Pancreas (tissue), 10 donors: ENCODE measurements at regions not wholly inside any gene's neighbourhood (a gene's known extent, or its start where the extent isn't known, plus 50 kb on each side); places are given as distances from the start of the nearest gene placed in this dataset.
A peak's percentile ranks its signal among the peaks of the same experiment; 100 is the strongest.

Experiments
- ATAC-seq, 4 donors: fragments of 200-7000 bp; cut with Tn5 transposase; one replicate each; pipeline versions ENCODE4 v1.8.0 to v1.9.1; 2020; ENCODE audit warnings: mild to moderate bottlenecking in 4 of 4, moderate library complexity in 4 of 4
- DNase-seq, 6 donors: peaks; one replicate each; pipeline ENCODE4 v3.0.0-alpha.2; 2020
- FAIRE-seq: peaks from 2 replicates; lab custom pipeline; 2012; peaks lifted over from hg19 to GRCh38; lab: Jason Lieb, UNC
- H3K27ac ChIP-seq, 4 donors: fragments of 200-600 bp; sonication (generic); 1 replicate in 3 of 4; 2 replicates in 1 of 4; pipeline versions ENCODE4 v1.5.0 to v1.8.0; 2020
- H3K27me3 ChIP-seq, 4 donors: fragments of 200-600 bp; one replicate each; pipeline ENCODE4 v1.8.0; 2021
- H3K36me3 ChIP-seq, 3 donors: fragments of 200-600 bp; sonication (generic) in 1 of 3; one replicate each; pipeline versions ENCODE4 v1.5.0 to v1.8.0; 2020 to 2021
- H3K4me1 ChIP-seq, 3 donors: fragments of 200-600 bp; one replicate each; pipeline ENCODE4 v1.8.0; 2021
- H3K4me3 ChIP-seq, 4 donors: fragments of 200-600 bp; sonication (generic) in 2 of 4; one replicate each; pipeline versions ENCODE4 v1.5.0 to v1.8.0; 2020 to 2021
- H3K9me3 ChIP-seq, 4 donors: fragments of 200-600 bp; one replicate each; pipeline ENCODE4 v1.8.0; 2021
- CTCF ChIP-seq, 4 donors: fragments of 200-600 bp; sonication (generic) in 3 of 4; IDR thresholded peaks; one replicate each; pipeline versions ENCODE4 v1.5.0 to v1.8.0; 2021; ENCODE audit warnings: antibody characterized with exemption in 4 of 4
- WGBS, 2 donors: extraction: QIAGEN DNeasy Blood & Tissue Kit; methylation state at CpG; one replicate each; pipeline ENCODE4 v1.1.7; 2013; 5-methylcytosine and 5-hydroxymethylcytosine counted together
- intact Hi-C, 3 donors: fragments of 100-400 bp; cut with DNase I; formaldehyde crosslinking; loops; one replicate each; pipeline versions ENCODE4 v1.11.1 to v1.14.2; 2022
- donor health status: healthy with polysubstance abuse.
- donor health status: DM: no; HTN: no; CAD: no; lungs with moderate emphysema.
- donor health status: DM: no; HTN: no; CAD: no.
- donor health status: control.
- donor health status: control.
- donor health status: Bipolar disorder and iron deficiency.
- donor health status: DM: yes; HTN: yes; CAD: no.
- donor health status: DM: no; HTN: no; CAD: no.
- donor health status: DM: no; HTN: no; CAD: no.
- donor health status: DM: yes; HTN: yes; CAD: no.

- Histone ChIP-seq H3K27ac (no peak overlapping the region), H3K4me3 (no peak overlapping the region), H3K36me3 (no peaks in the 10 kb centered on the region), H3K4me1 (no peaks in the 10 kb centered on the region), H3K9me3 (no peaks in the 10 kb centered on the region), H3K27me3 (no peaks in the 10 kb centered on the region)
- TF ChIP-seq CTCF (IDR thresholded peaks at IDR 0.05) = no peak
- WGBS, 2 donors = 43 to 54% methylated on average over 4 of the region's 4 CpGs
- intact Hi-C loops = no loop called here
- ATAC-seq = no peak
- no peak for FAIRE-seq
- DNase-seq = no peak
Observed at GRCh38 chrX:3192835-3193234, 151.6 kb downstream of the ARSF start.

DNA sequence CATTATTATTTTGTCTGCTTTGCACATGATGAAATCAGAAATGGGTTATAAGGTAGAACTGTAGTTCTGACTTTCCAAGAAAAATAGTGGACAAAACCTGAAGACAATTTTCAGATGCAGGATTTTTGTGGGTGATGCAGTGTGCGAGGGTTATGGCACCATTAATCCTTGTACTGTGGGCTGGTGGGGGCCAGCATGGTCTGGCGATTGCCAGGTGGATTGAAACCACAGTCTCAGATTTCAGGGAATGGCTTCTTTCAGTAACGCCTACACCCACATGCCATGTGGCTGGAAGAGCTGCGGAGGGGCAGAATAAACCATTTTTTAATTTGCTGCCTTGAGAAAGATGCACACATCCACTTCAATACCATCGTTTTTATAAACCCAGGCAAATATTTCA, 150.5 kb downstream of the ARSF start:
- TF ChIP-seq CTCF (IDR thresholded peaks at IDR 0.05) = no peak
- H3K9me3 ChIP-seq = no peaks in the 10 kb centered on the region
- H3K36me3 ChIP-seq = no peaks in the 10 kb centered on the region
- 68 to 81% methylated on average over 5 of the region's 5 CpGs for WGBS, 2 donors
- ATAC-seq (no peak), FAIRE-seq (no peak), DNase-seq (no peak)
- H3K4me3 ChIP-seq = no peak overlapping the region
- no peaks in the 10 kb centered on the region for H3K4me1 ChIP-seq
- H3K27me3 ChIP-seq = no peaks in the 10 kb centered on the region
- no peak overlapping the region for H3K27ac ChIP-seq
- intact Hi-C loops = no loop called here

DNA sequence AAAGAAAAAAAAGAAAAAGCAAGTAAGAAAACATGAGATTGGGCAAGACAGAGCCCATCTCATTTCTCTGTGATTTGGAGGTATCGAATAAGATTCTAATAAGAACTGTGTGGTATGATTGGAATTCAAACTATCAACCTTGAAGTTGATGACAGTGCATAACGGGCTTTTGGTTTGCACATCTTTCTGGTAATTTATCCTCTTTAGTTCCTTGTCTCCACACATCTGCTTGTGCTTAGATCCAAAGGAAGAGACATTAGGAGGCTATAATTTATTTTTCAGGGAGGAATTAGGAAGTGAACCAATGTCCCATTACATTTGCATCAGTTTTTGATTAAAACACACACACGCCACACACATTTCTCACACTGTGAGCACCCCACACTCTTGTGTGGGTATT, 149.9 kb downstream of the ARSF start:
- no peaks in the 10 kb centered on the region for H3K4me1 ChIP-seq
- intact Hi-C loops = no loop called here
- no peak for TF ChIP-seq CTCF (IDR thresholded peaks at IDR 0.05)
- WGBS, 2 donors = 66 to 71% methylated on average over 3 of the region's 3 CpGs
- no peaks in the 10 kb centered on the region for H3K36me3 ChIP-seq
- no peak for DNase-seq
- no peaks in the 10 kb centered on the region for H3K9me3 ChIP-seq
- no peak overlapping the region for H3K27ac ChIP-seq
- H3K4me3 ChIP-seq = no peak overlapping the region
- no peak for ATAC-seq
- FAIRE-seq = no peak
- H3K27me3 ChIP-seq = no peaks in the 10 kb centered on the region

DNA sequence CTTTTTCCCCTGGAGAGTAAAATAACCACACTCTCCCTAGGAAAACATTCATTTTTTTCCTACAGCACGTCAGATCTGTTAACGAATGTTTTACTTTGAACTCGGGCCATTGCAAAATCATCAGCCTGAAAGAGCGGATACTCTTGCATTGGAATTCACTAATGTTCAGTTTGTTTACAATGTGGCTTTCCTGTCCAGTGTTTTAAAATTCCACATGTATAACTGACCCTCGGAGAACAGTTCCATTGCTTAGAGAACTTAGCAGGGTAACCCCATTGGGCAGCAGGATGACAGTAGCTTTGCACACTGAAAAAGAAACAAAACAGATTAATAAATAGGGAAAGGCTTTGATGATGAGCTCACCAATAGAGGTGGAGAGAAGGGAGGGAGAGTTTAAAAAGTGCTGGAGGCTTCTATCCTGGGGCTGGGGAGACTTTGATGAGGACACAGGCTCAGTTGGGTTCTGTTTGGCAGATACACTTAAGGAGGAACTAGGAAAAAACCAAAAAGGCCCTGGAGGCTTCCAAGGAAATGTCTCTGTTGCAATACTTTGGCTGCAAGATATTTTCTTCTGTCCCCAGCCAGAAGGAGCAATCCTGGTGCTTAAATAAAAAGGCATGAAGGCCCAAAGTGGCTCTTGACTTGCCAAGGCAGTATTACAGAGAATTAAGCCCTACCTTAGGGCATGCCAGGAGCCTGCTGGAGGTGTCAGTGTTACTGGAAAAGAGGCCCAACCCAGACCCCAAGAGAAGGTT, 143.1 kb downstream of the ARSF start:
- DNase-seq (no peak), ATAC-seq (peak in 2 of 4 donors; percentile 18 to 50), FAIRE-seq (no peak)
- H3K36me3 ChIP-seq = no peaks in the 10 kb centered on the region
- no peaks in the 10 kb centered on the region for H3K9me3 ChIP-seq
- 50 to 62% methylated on average over 5 of the region's 5 CpGs for WGBS, 2 donors
- intact Hi-C loops = no loop called here
- no peak for TF ChIP-seq CTCF (IDR thresholded peaks at IDR 0.05)
- no peaks in the 10 kb centered on the region for H3K27me3 ChIP-seq
- H3K27ac ChIP-seq = no peak overlapping the region
- no peaks in the 10 kb centered on the region for H3K4me1 ChIP-seq
- H3K4me3 ChIP-seq = no peak overlapping the region

DNA sequence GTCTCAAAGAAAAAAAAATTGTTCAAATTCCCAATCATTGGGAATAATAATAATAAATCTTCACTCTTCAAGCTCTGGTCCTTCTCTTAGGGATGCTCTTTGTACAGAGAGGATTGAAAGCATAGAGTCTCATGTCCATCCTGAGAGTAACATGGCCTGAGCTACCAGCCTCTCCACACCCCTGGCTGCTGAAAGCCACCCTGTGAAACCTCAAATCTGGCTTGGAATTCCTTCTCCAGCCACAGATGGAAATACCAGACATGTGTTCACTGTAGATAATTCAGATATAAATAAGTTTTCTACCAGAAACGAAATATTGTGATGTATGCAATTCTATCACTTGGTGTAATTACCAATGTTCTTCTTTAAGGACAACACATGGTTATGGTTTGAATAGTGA, 140.6 kb downstream of the ARSF start:
- Histone ChIP-seq H3K9me3 (no peaks in the 10 kb centered on the region), H3K27me3 (no peaks in the 10 kb centered on the region), H3K4me3 (no peak overlapping the region), H3K36me3 (no peaks in the 10 kb centered on the region), H3K4me1 (no peaks in the 10 kb centered on the region), H3K27ac (no peak overlapping the region)
- 64 to 70% methylated on average over 1 of the region's 1 CpG for WGBS, 2 donors
- intact Hi-C loops = no loop called here
- DNase-seq (no peak), FAIRE-seq (no peak), ATAC-seq (no peak)
- TF ChIP-seq CTCF (IDR thresholded peaks at IDR 0.05) = no peak
